GM21528 (cell line): ENCODE measurements at regions not wholly inside any gene's neighbourhood (a gene's known extent, or its start where the extent isn't known, plus 50 kb on each side); places are given as distances from the start of the nearest gene placed in this dataset.

Source experiments
- ATAC-seq: cut with Tn5 transposase; IDR thresholded peaks from one replicate; pipeline ENCODE4 v1.9.1; 2021; ENCODE audit warnings: mild to moderate bottlenecking, moderate library complexity; ENCODE audit not compliant: unreplicated experiment, low FRiP score

GRCh38 chr1:239322369-239322768 lies 64.0 kb upstream of the CHRM3 start:
- no peak for ATAC-seq

- no peak for ATAC-seq
Observed at GRCh38 chr1:239321877-239322276, 64.5 kb upstream of the CHRM3 start.

- ATAC-seq = no peak
Observed at GRCh38 chr1:239317948-239318347, 68.4 kb upstream of the CHRM3 start.

- no peak for ATAC-seq
Observed at GRCh38 chr1:239315631-239316217, 70.6 kb upstream of the CHRM3 start.

- ATAC-seq = no peak
Observed at GRCh38 chr1:239311331-239311730, 75.0 kb upstream of the CHRM3 start.

- ATAC-seq = no peak
Observed at GRCh38 chr1:239308701-239309333, 77.6 kb upstream of the CHRM3 start.

- no peak for ATAC-seq
Observed at GRCh38 chr1:239307886-239308285, 78.5 kb upstream of the CHRM3 start.

- ATAC-seq = no peak
Observed at GRCh38 chr1:239306426-239306825, 79.9 kb upstream of the CHRM3 start.

GRCh38 chr1:239303289-239303688 lies 83.1 kb upstream of the CHRM3 start:
- ATAC-seq = no peak

- no peak for ATAC-seq
Observed at GRCh38 chr1:239302696-239303095, 83.7 kb upstream of the CHRM3 start.

GRCh38 chr1:239301251-239301650 lies 85.1 kb upstream of the CHRM3 start:
- ATAC-seq = no peak

- ATAC-seq = no peak
Observed at GRCh38 chr1:239297910-239298309, 88.5 kb upstream of the CHRM3 start.

GRCh38 chr1:239293350-239294110 lies 92.8 kb upstream of the CHRM3 start:
- ATAC-seq = no peak

- ATAC-seq = no peak
Observed at GRCh38 chr1:239288820-239289554, 97.4 kb upstream of the CHRM3 start.

- no peak for ATAC-seq
Observed at GRCh38 chr1:239287296-239287695, 99.1 kb upstream of the CHRM3 start.

GRCh38 chr1:239283216-239283615 lies 103.2 kb upstream of the CHRM3 start:
- no peak for ATAC-seq

GRCh38 chr1:239282411-239282810 lies 104.0 kb upstream of the CHRM3 start:
- ATAC-seq = no peak

- no peak for ATAC-seq
Observed at GRCh38 chr1:239276051-239276450, 110.3 kb upstream of the CHRM3 start.

- no peak for ATAC-seq
Observed at GRCh38 chr1:239274242-239274830, 112.0 kb upstream of the CHRM3 start.

GRCh38 chr1:239270509-239270908 lies 115.9 kb upstream of the CHRM3 start:
- ATAC-seq = no peak

GRCh38 chr1:239269706-239270105 lies 116.7 kb upstream of the CHRM3 start:
- ATAC-seq = no peak
